Inferior parietal cortex (tissue), 1 donor: ENCODE measurements at regions not wholly inside any gene's neighbourhood (a gene's known extent, or its start where the extent isn't known, plus 50 kb on each side); places are given as distances from the start of the nearest gene placed in this dataset.
A peak's percentile ranks its signal among the peaks of the same experiment; 100 is the strongest.
"Not testable (repeated sequence)": the region's sequence is repeated elsewhere in the genome, so short reads cannot be mapped to it uniquely, and the experiment has no call there.

Experiments used
- DNase-seq: peaks from one replicate; pipeline ENCODE4 v3.0.0-alpha.2; 2016; ENCODE audit errors: extremely low spot score

- DNase-seq = peak; percentile 13
These were observed 124.4 kb upstream of the RNF32 start for GRCh38 chr7:156515911-156516790.

DNA sequence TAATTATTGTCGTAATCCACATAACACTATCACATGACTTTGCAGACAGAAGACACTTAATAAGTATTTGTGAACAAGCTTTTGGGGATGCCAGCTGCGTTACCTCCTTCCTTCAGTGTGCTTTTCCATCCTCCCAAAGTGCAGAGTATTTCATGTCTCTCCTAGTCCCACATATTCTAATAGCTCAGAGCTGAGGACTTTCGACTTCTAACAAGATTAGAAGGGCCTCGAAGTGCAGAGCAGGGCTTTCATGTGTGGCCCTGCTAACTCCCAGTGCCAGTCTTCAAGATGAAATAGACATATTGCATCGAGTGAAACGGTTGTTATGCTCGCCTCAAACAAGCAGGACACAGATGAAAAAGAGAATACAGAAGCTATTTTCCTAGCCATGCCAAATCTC is 125.7 kb upstream of the RNF32 start:
- no peak for DNase-seq

DNA sequence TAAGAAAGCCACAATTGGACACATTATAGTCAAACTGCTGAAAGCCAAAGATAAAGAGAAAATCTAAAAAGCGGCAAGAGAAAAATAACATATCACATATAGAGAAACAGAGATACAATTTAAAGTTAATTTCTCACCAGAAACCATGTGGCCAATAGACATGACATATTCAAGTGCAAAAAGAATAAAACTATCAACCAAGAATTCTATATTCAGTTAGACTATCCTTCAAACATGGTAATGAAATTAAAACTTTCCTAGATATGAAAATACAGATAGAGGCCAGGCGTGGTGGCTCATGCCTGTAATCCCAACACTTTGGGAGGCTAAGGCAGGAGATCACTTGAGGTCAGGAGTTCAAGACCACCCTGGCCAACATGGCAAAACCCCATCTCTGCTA is 129.1 kb upstream of the RNF32 start:
- no peak for DNase-seq

DNA sequence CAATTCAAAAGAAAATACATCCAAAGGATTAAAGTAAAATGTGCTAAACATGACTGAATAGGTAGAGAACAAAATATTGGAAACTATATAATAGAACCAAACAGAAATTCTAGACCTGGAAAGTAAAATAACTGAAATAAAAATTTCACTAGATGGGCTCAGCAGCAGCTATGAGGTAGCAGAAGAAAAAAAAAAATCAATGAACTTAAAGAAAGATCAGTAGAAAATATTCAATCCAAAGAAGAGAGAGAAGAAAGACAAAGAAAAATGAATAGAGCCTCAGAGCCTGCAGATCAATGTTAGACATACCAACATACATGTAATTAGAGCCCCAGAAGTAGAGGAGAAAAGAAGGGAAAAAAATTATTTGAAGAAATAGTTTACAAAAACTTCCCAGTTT is 129.6 kb upstream of the RNF32 start:
- no peak for DNase-seq

GRCh38 chr7:156509216-156509615 is 131.4 kb upstream of the RNF32 start:
- DNase-seq = no peak

DNA sequence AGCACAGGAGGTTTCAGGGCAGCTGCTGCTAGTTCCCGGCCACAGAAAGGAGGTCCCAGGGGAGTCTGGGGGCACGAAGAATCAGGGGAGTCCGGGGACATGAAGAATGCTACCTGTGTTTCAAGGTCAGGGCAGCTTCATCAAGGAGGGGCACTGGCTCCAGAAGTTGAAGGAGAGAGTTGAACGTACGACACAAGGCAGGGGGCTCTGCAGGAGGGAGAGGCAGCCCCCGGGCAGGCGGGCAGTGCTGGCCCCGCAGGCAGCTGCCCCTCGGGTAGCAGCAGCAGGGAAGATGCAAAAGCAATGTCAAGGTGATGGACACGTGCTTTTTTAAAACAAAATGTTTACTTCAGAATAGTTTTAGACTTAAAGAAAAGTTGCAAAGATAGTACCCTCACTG is 134.7 kb upstream of the RNF32 start:
- no peak for DNase-seq

- no peak for DNase-seq
These were observed 135.7 kb upstream of the RNF32 start for GRCh38 chr7:156504687-156505545.

GRCh38 chr7:156504006-156504405 is 136.6 kb upstream of the RNF32 start:
- no peak for DNase-seq

DNA sequence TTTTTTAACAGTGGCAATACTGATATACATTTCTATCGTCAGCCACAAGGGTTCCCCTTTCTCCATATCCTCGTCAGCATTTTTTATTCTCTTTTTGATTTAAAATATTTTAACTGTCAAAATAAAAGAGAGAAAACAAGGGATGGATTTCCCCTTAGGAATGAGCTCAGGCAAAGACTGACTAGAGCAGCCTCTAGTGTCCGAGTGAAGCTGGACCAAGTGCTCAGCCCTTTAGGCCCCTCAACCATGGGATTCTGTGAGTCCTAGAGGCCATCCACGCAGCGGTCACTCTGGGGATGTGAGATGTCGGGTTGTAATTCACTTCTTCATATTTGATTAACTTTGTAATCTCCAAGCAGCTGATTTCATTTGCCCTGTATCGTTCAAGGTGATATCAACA is 137.4 kb upstream of the RNF32 start:
- DNase-seq = no peak

- not testable (repeated sequence) for DNase-seq
These were observed 138.8 kb upstream of the RNF32 start for GRCh38 chr7:156501815-156502214.

- no peak for DNase-seq
These were observed 141.2 kb upstream of the RNF32 start for GRCh38 chr7:156499247-156499881.

DNA sequence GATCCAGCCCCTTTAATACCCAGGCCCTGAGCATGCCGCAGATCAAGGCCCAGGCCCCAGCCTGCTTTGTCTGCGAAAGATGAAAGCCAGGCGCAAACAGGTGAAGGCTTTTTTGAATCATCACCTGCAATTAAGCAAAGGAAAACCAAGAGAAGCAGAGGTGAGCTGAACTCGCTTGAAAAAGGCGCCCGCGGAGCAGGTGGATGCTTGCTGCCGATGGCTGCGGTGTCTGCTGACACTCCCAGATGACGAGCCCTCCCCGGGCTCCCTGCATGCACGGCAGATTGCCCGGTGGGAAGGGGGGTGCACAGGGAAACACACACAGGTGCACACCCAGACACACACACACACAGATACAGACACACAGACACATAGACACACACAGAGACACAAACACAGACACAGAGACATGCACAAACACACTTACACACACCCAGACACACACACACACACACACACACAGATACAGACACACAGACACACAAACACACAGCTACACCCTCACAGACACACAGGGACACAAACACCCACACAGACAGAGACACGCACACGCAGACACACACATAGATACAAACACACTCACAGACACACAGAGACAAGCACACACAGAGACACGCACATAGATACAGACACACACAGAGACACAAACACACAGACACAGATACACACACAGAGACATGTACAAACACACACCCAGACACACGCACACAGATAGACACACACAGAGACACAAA is 142.6 kb upstream of the RNF32 start:
- no peak for DNase-seq

- DNase-seq = no peak
These were observed 143.7 kb upstream of the RNF32 start for GRCh38 chr7:156496865-156497264.

DNA sequence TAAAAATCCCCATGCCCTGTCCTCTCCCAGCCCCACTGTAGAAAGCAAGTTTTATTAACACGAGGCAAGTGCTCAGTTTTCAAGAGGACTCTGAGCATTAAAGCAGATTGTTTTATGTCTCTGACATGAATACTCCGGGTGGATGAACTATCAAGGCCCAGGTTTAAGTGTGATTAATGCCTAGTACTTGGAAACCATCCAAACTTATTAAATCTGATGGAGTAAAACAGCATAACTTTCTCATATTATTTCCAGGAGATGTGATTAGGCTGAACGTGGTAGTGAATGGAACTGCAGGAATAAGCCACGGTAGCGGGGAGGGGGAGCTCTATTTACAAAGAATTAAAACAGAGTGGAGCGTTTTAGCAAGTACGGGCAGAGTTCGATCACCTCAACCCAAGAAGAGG is 144.2 kb upstream of the RNF32 start:
- DNase-seq = no peak

GRCh38 chr7:156494960-156495359 is 145.6 kb upstream of the RNF32 start:
- DNase-seq = no peak

DNA sequence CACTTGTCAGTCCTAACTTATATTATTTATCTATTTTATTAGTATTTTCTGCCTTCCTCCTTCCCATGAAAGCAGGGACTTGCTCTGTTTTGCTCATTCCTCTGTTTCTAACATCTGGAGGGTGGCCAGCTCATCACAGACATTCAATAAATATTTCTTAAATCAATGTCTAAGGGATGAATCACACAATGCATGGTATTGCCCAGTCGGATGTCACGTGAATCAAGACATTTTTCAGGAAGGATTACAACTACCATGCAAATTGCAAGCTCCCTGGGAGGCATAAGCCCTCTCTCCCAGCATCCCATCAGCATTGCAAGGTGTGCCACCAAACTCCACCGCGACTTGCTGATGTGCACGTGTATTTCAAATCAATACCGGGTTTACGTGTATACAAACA is 146.6 kb upstream of the RNF32 start:
- DNase-seq = no peak

- DNase-seq = no peak
These were observed 148.4 kb upstream of the RNF32 start for GRCh38 chr7:156492170-156492569.

DNA sequence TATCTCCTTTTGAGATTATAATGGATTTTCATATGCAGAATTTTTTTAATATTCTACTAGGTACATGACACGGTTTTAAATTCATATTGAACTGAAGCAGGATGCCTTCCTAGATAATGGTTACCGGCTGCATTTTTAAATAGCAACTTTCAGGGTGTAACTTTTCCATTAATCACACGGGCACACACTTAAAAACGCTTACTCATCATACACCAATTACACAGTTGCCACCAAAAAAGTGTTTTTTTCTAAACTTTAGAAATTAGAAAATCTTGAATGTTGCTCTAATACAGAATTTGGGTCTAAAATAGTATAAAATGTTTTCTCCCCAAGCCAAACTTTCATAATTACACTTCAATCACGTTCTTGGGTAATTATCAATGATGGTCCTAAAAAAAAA is 149.1 kb upstream of the RNF32 start:
- DNase-seq = no peak

GRCh38 chr7:156490021-156490800 is 150.4 kb upstream of the RNF32 start:
- DNase-seq = no peak

GRCh38 chr7:156487811-156488533 is 152.6 kb upstream of the RNF32 start:
- DNase-seq = no peak
